GM21825 (cell line): ENCODE measurements at regions not wholly inside any gene's neighbourhood (a gene's known extent, or its start where the extent isn't known, plus 50 kb on each side); places are given as distances from the start of the nearest gene placed in this dataset.
"Not testable (repeated sequence)": the region's sequence is repeated elsewhere in the genome, so short reads cannot be mapped to it uniquely, and the experiment has no call there.

ENCODE experiments used
- ATAC-seq: cut with Tn5 transposase; IDR thresholded peaks from one replicate; pipeline ENCODE4 v1.9.1; 2021; ENCODE audit warnings: mild to moderate bottlenecking, moderate library complexity; ENCODE audit not compliant: unreplicated experiment

- not testable (repeated sequence) for ATAC-seq
Measured at GRCh38 chr6:165765256-165765655, 102.2 kb upstream of the PDE10A start.

- no peak for ATAC-seq
Measured at GRCh38 chr6:165762876-165763275, 99.8 kb upstream of the PDE10A start.

GRCh38 chr6:165762125-165762524, 99.1 kb upstream of the PDE10A start:
- ATAC-seq = no peak

GRCh38 chr6:165760803-165761185, 97.8 kb upstream of the PDE10A start:
- no peak for ATAC-seq

- ATAC-seq = no peak
Measured at GRCh38 chr6:165760126-165760802, 97.2 kb upstream of the PDE10A start.

- no peak for ATAC-seq
Measured at GRCh38 chr6:165758441-165758840, 95.4 kb upstream of the PDE10A start.

GRCh38 chr6:165755583-165755982, 92.5 kb upstream of the PDE10A start:
- no peak for ATAC-seq

- no peak for ATAC-seq
Measured at GRCh38 chr6:165753506-165753905, 90.5 kb upstream of the PDE10A start.

- ATAC-seq = no peak
Measured at GRCh38 chr6:165752451-165752850, 89.4 kb upstream of the PDE10A start.

- no peak for ATAC-seq
Measured at GRCh38 chr6:165751486-165751885, 88.4 kb upstream of the PDE10A start.

GRCh38 chr6:165749163-165749562, 86.1 kb upstream of the PDE10A start:
- no peak for ATAC-seq

- ATAC-seq = no peak
Measured at GRCh38 chr6:165748390-165748789, 85.3 kb upstream of the PDE10A start.

- ATAC-seq = no peak
Measured at GRCh38 chr6:165747963-165748362, 84.9 kb upstream of the PDE10A start.

GRCh38 chr6:165746331-165746730, 83.3 kb upstream of the PDE10A start:
- ATAC-seq = no peak

- no peak for ATAC-seq
Measured at GRCh38 chr6:165745492-165745891, 82.5 kb upstream of the PDE10A start.

GRCh38 chr6:165744555-165745228, 81.7 kb upstream of the PDE10A start:
- ATAC-seq = no peak

- no peak for ATAC-seq
Measured at GRCh38 chr6:165743366-165743898, 80.4 kb upstream of the PDE10A start.

- ATAC-seq = no peak
Measured at GRCh38 chr6:165742047-165742446, 79.0 kb upstream of the PDE10A start.

GRCh38 chr6:165737396-165737795, 74.4 kb upstream of the PDE10A start:
- no peak for ATAC-seq

GRCh38 chr6:165735065-165735464, 72.0 kb upstream of the PDE10A start:
- no peak for ATAC-seq

GRCh38 chr6:165733489-165733791, 70.4 kb upstream of the PDE10A start:
- ATAC-seq = no peak

- no peak for ATAC-seq
Measured at GRCh38 chr6:165732696-165733488, 69.9 kb upstream of the PDE10A start.
